ENCODE measurements at regions not wholly inside any gene's neighbourhood (a gene's known extent, or its start where the extent isn't known, plus 50 kb on each side); places are given as distances from the start of the nearest gene placed in this dataset.

- DNase-seq (ENCODE audit: low read depth): no peak
These were observed 136.2 kb downstream of the TEX29 start for GRCh38 chr13:111456452-111457230.

- no peak for DNase-seq (ENCODE audit: low read depth)
These were observed 137.6 kb downstream of the TEX29 start for GRCh38 chr13:111458001-111458531.

- DNase-seq (ENCODE audit: low read depth): no peak
These were observed 138.3 kb downstream of the TEX29 start for GRCh38 chr13:111458739-111459138.

- no peak for DNase-seq (ENCODE audit: low read depth)
These were observed 139.5 kb downstream of the TEX29 start for GRCh38 chr13:111459803-111460547.

- DNase-seq (ENCODE audit: low read depth): peak; percentile 6
These were observed 140.4 kb downstream of the TEX29 start for GRCh38 chr13:111460548-111461444.

GRCh38 chr13:111461445-111462149 lies 141.2 kb downstream of the TEX29 start:
- no peak for DNase-seq (ENCODE audit: low read depth)

DNA sequence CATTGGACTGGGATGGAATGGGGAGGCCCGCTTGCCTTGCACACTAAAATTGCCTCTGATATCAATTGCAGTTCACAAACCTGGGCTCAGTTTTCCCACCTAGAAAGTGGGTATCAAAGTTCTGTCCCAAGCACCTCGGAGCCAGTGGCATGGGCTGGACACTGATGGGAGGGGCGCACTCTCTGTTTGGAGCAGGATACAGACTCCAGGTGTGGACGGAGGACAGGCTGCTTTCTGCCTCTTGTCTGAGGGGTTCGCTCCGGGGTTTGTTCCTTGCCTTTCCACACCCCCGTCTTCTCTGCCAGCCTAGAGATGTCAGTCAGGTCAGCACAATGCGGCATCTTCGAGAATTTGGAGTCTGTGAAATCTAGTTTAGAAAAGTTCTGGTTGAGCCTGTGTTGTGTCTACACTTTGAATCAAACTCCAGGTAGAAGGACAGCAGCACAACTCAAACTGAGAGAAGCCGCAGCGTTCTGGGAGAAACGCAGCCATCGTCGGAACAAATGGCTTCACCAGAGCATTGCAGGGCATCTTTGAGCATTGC lies 141.9 kb downstream of the TEX29 start:
- no peak for DNase-seq (ENCODE audit: low read depth)

DNA sequence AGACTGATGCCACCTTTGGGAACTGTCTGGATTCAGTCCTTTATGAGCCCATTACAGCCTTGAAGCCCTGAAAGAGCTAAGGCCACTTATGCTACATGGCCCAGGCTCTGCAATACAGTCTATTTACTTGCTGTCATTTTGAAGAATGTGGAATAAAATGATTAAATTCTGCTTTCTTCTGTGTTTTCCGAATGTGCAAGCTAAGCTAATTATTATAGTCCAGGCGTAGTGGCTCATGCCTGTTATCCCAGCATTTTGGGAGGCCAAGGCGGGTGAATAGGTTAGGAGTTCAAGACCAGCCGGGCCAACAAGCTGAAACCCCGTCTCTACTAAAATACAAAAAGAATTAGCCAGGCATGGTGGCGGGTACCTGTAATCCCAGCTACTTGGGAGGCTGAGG lies 142.5 kb downstream of the TEX29 start:
- no peak for DNase-seq (ENCODE audit: low read depth)

DNA sequence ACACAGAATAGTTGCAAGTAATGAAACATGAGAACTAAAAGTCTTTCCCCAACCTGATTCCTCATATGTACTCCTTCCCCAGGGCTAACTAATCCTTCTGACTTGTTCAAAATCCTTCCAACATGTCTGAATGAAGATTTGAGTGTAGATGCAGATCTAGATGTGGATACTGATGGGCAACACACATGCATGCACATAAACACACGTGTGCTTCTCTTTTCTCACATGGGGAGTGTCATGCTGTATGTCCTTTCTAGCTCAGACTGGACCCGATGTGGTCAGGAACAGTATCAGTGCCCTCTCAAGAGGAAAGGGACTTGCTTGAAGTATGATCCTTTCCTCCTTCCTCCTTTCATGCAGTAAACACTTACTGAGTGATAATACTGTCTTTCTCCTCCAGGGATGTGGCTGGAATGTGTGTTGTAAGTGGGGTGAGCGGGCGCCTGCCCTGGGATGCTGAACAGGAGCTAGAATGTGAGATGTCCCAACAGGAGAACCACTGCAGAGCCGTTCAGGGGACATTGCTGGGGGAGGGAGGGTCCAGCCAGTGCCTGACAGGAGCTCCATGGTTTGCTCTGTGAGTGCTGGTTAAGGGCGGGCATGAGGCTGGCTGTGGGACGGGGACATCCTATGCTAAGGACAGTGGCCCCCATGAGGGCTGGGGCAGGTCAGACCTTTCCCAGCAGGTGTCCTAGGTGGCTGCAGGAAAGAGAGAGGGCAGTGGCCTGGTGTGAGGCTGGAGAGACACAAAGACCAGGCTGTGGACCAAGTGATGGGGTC lies 146.9 kb downstream of the TEX29 start:
- no peak for DNase-seq (ENCODE audit: low read depth)

DNA sequence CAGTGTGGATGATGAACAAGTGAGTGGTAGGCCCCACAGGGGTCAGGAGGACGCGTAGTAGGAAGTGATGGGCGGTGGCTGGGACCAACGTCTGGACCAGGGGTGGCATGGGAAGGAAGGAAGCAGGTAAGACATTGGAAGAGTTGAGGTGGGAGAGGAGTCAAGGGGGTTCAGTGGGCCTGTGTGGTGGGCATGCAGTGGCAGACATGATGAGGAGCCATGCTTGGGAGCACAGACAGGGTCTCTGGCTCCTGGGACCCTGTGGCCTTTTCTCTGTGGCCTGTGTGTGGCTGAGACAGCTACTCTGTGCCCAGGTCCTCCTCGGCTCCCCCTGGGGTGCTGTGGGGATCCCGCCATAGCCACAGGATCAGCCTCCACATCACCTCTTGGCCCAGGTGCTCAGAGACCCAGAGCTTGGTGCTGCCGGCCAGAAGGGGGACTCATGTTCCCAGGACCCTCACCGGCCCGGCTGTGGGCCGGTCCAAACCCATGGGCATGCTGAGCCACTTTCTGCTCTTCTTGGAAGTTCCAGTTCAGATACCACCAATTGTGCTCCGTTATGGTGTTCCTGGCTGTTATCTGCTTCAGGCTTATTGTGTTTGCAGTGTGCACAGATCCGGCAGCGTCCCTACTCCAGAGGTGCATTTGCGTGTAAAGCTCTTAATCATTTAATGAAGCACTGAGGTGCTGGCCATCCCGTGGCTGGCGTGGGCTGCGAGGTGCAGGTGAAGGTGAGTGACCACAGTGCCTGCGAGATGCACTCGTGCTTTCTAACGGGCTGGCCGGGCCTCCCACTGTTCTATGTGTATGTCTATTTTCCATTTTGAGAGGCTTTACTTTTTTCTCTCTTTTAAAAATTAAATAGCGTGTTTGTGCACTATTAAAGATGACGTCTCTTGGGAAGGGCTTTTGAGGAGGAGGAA lies 147.9 kb downstream of the TEX29 start:
- no peak for DNase-seq (ENCODE audit: low read depth)

DNA sequence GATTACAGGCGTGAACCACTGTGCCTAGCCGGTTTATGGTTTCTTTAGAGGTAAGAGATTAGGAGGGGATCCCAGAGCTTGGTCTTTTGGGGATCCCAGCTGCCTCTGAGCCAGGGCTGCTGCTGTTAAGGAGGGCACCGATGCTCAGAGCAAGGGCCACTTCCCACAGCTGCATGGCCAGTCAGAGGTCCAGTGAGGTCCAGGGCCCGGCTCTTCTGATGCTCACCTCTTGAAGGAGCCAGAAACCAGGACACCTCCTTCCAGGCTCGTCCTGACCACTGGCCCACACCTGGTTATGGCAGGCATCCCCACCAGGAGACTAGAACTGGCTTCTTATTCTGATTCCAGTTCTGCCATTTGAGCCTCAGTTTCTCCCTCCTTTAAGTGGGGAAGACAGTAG lies 149.0 kb downstream of the TEX29 start:
- DNase-seq (ENCODE audit: low read depth): no peak

DNA sequence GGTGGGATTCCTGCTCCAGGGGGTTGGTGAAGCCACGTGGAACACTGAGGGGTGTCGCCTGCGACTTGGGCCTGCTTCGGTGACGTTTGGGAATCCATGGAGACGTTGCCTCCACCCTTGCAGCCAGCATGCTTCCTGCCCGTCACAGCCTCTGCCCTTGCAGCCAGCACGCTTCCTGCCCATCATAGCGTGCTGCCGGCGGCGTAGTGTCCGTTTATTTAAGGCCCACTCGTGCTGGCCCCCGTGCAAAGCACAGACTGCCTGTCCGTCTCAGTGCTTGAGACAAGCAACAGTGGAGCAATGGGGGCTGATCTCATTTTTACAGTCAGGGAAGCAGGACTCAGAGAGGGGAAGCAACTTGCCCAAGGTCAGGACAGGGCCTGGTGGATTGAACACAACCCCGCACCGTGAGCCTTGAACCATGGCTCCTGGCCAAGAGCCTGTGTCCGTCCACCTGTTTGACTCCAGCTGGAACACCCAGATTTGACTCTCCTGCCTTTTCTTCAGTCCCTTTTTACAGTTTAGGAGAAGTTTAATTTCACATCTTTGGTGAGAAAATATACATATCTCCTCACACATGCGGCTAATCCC lies 149.6 kb downstream of the TEX29 start:
- no peak for DNase-seq (ENCODE audit: low read depth)

GRCh38 chr13:111470933-111471332 lies 150.5 kb downstream of the TEX29 start:
- no peak for DNase-seq (ENCODE audit: low read depth)

GRCh38 chr13:111472083-111472482 lies 151.6 kb downstream of the TEX29 start:
- DNase-seq (ENCODE audit: low read depth): no peak

GRCh38 chr13:111472559-111473460 lies 152.4 kb downstream of the TEX29 start:
- no peak for DNase-seq (ENCODE audit: low read depth)

GRCh38 chr13:111474136-111475002 lies 153.9 kb downstream of the TEX29 start:
- DNase-seq (ENCODE audit: low read depth): peak; percentile 3

DNA sequence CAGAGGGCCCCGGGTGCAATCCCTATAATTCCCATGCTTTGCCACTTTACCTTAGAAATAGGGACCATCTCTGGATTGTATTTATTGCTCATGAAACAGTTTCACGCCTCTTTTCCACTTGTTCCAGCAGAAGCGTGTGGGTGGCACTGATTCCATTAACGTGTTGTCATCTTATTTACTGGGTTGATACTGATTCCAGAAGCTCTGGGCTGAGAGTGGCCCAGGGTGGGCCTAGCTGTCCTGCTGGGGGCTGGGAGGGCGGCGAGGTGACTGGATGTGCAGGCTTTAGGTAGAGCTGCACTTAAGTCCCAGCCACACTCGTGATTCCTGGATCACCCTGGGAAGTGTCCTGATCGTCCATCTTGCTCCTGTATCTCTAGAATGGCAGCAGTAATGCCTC lies 155.0 kb downstream of the TEX29 start:
- DNase-seq (ENCODE audit: low read depth): no peak

Measured in GM04503 (cell line).